ENCODE measurements at regions not wholly inside any gene's neighbourhood (a gene's known extent, or its start where the extent isn't known, plus 50 kb on each side); places are given as distances from the start of the nearest gene placed in this dataset.

DNA sequence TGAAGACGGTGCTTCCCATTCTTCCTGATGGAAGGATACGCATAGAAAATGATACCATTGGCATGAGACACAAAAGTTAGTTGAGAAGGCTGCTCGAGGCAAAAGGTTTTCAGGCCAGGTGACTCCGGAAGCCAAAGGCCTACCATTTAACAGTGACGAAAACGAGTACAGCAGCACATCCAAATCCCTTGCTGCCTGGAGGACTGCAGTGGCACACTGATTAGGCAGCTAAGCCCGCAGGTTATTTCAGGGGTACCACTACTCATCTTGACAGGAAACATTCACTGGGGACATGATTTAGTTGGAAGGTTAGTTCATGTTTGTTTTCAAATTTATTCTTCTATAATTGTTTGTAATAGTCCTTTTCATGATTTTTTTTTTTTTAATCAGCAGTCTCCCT is 59.9 kb upstream of the BCHE start (continued):
- TF ChIP-seq, protein P1, sequence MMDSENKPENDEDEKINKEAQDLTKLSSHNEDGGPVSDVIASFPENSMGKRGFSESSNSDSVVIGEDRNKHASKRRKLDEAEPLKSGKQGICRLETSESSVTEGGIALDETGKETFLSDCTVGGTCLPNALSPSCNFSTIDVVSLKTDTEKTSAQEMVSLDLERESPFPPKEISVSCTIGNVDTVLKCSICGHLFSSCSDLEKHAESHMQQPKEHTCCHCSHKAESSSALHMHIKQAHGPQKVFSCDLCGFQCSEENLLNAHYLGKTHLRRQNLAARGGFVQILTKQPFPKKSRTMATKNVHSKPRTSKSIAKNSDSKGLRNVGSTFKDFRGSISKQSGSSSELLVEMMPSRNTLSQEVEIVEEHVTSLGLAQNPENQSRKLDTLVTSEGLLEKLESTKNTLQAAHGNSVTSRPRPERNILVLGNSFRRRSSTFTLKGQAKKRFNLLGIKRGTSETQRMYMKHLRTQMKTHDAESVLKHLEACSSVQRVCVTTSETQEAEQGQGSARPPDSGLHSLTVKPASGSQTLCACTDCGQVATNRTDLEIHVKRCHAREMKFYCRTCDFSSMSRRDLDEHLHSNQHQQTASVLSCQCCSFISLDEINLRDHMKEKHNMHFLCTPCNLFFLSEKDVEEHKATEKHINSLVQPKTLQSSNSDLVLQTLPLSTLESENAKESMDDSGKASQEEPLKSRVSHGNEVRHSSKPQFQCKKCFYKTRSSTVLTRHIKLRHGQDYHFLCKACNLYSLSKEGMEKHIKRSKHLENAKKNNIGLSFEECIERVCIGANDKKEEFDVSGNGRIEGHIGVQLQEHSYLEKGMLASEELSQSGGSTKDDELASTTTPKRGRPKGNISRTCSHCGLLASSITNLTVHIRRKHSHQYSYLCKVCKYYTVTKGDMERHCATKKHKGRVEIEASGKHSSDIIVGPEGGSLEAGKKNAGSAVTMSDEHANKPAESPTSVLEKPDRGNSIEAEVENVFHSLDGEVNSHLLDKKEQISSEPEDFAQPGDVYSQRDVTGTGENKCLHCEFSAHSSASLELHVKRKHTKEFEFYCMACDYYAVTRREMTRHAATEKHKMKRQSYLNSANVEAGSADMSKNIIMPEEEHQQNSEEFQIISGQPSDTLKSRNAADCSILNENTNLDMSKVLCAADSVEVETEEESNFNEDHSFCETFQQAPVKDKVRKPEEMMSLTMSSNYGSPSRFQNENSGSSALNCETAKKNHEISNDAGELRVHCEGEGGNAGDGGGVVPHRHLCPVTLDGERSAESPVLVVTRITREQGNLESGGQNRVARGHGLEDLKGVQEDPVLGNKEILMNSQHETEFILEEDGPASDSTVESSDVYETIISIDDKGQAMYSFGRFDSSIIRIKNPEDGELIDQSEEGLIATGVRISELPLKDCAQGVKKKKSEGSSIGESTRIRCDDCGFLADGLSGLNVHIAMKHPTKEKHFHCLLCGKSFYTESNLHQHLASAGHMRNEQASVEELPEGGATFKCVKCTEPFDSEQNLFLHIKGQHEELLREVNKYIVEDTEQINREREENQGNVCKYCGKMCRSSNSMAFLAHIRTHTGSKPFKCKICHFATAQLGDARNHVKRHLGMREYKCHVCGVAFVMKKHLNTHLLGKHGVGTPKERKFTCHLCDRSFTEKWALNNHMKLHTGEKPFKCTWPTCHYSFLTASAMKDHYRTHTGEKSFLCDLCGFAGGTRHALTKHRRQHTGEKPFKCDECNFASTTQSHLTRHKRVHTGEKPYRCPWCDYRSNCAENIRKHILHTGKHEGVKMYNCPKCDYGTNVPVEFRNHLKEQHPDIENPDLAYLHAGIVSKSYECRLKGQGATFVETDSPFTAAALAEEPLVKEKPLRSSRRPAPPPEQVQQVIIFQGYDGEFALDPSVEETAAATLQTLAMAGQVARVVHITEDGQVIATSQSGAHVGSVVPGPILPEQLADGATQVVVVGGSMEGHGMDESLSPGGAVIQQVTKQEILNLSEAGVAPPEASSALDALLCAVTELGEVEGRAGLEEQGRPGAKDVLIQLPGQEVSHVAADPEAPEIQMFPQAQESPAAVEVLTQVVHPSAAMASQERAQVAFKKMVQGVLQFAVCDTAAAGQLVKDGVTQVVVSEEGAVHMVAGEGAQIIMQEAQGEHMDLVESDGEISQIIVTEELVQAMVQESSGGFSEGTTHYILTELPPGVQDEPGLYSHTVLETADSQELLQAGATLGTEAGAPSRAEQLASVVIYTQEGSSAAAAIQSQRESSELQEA (CRISPR knock-in tag; IDR thresholded peaks at IDR 0.05; ENCODE audit: not compliant biosample characterization): no peak
- no peak for TF ChIP-seq ATRX (CRISPR knock-in tag; IDR thresholded peaks at IDR 0.05; ENCODE audit: borderline replicate concordance)
- no peak for TF ChIP-seq MZF1 (CRISPR knock-in tag; IDR thresholded peaks at IDR 0.05; ENCODE audit: borderline replicate concordance)
- TF ChIP-seq, protein P2, sequence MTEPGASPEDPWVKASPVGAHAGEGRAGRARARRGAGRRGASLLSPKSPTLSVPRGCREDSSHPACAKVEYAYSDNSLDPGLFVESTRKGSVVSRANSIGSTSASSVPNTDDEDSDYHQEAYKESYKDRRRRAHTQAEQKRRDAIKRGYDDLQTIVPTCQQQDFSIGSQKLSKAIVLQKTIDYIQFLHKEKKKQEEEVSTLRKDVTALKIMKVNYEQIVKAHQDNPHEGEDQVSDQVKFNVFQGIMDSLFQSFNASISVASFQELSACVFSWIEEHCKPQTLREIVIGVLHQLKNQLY (CRISPR knock-in tag; IDR thresholded peaks at IDR 0.05): no peak
- no peak for TF ChIP-seq MEIS2 (CRISPR knock-in tag; IDR thresholded peaks at IDR 0.05)
- TF ChIP-seq, protein P3, sequence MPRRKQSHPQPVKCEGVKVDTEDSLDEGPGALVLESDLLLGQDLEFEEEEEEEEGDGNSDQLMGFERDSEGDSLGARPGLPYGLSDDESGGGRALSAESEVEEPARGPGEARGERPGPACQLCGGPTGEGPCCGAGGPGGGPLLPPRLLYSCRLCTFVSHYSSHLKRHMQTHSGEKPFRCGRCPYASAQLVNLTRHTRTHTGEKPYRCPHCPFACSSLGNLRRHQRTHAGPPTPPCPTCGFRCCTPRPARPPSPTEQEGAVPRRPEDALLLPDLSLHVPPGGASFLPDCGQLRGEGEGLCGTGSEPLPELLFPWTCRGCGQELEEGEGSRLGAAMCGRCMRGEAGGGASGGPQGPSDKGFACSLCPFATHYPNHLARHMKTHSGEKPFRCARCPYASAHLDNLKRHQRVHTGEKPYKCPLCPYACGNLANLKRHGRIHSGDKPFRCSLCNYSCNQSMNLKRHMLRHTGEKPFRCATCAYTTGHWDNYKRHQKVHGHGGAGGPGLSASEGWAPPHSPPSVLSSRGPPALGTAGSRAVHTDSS (CRISPR knock-in tag; conservative IDR thresholded peaks at IDR 0.05): no peak
- TF ChIP-seq ASH2L (IDR thresholded peaks at IDR 0.05; ENCODE audit: insufficient read length, low read depth, low read length): no peak
- TF ChIP-seq MAFF (IDR thresholded peaks at IDR 0.05; ENCODE audit: low read depth, low read length): no peak
- TF ChIP-seq, protein P4, sequence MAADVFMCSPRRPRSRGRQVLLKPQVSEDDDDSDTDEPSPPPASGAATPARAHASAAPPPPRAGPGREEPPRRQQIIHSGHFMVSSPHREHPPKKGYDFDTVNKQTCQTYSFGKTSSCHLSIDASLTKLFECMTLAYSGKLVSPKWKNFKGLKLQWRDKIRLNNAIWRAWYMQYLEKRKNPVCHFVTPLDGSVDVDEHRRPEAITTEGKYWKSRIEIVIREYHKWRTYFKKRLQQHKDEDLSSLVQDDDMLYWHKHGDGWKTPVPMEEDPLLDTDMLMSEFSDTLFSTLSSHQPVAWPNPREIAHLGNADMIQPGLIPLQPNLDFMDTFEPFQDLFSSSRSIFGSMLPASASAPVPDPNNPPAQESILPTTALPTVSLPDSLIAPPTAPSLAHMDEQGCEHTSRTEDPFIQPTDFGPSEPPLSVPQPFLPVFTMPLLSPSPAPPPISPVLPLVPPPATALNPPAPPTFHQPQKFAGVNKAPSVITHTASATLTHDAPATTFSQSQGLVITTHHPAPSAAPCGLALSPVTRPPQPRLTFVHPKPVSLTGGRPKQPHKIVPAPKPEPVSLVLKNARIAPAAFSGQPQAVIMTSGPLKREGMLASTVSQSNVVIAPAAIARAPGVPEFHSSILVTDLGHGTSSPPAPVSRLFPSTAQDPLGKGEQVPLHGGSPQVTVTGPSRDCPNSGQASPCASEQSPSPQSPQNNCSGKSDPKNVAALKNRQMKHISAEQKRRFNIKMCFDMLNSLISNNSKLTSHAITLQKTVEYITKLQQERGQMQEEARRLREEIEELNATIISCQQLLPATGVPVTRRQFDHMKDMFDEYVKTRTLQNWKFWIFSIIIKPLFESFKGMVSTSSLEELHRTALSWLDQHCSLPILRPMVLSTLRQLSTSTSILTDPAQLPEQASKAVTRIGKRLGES (CRISPR knock-in tag; IDR thresholded peaks at IDR 0.05; ENCODE audit: borderline replicate concordance): no peak
- no peak for TF ChIP-seq NBN (conservative IDR thresholded peaks at IDR 0.05)
- TF ChIP-seq ZNF282 (IDR thresholded peaks at IDR 0.05; ENCODE audit: partially characterized antibody): no peak
- TF ChIP-seq NPAS2 (CRISPR knock-in tag; IDR thresholded peaks at IDR 0.05; ENCODE audit: borderline replicate concordance): no peak

Data from HepG2 (cell line).